GM19455 (cell line): ENCODE measurements at regions not wholly inside any gene's neighbourhood (a gene's known extent, or its start where the extent isn't known, plus 50 kb on each side); places are given as distances from the start of the nearest gene placed in this dataset.

ENCODE experiments used
- ATAC-seq: cut with Tn5 transposase; IDR thresholded peaks from one replicate; pipeline ENCODE4 v1.9.1; 2021; ENCODE audit not compliant: unreplicated experiment

DNA sequence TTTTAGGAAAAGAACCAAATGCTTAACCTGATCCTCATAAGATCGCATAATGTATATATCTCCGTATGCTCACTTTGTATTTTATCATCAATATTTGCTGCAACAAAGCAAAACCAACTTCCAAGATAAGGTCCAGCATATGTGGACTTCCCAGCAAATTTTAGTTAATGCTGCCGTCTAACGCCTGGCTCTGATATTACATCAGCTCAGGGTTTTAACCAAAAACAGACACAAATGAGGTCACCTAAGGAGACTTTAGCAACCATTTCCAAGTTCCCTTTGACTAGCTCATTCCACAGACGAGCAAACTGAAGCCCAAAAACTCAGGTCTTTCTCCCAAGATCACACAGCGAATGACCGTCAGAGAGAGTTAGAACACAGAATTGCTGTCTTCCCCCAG is 59.4 kb upstream of the UCN3 start:
- ATAC-seq = no peak

GRCh38 chr10:5310914-5311313 is 53.9 kb upstream of the UCN3 start:
- ATAC-seq = no peak

DNA sequence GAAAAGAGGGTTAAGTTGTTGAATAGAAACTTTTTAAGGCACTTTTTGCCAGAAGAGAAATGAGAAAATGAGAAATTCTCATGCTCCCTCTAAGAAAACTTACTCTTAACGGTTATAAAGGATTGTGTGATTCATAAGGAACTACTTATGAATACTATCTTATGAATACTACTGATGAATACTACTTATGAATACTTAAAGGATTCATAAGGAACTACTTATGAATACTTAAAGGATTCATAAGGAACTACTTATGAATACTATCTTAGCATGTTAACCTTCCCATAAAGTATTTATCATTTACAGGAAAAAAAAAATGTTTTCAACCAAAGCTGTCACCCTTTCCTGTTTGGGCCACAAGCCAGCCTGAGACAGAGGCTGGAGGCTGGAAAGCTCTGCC is 53.1 kb upstream of the UCN3 start:
- no peak for ATAC-seq

DNA sequence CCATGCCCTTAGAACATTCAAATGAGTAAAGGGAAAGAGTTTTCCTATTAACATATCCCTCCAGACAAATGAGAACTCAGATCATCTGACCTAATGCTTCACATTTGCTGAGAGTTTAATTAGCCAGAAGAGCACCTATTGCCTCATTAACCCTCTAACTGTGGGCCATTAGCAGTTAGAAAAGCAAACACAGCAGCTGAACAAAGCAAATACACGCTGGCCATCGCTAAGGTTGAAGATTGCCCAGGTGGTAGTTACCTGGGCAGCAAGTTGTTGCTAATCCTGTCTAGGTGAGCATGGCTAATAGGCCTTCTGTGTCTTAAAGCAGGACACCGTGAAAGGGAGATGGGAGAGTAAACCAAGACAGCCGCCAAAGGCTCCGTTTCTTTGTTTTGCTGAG is 49.9 kb upstream of the UCN3 start:
- no peak for ATAC-seq
